Tibial nerve (tissue), 4 donors: ENCODE measurements at regions not wholly inside any gene's neighbourhood (a gene's known extent, or its start where the extent isn't known, plus 50 kb on each side); places are given as distances from the start of the nearest gene placed in this dataset.
"Not testable (repeated sequence)": the region's sequence is repeated elsewhere in the genome, so short reads cannot be mapped to it uniquely, and the experiment has no call there.

ENCODE experiments used
- DNase-seq, 2 donors: peaks; one replicate each; pipeline ENCODE4 v3.0.0-alpha.2; 2019; ENCODE audit warnings: low spot score in 2 of 2
- H3K27ac ChIP-seq, 4 donors: fragments of 200-600 bp; sonication (generic) in 3 of 4; one replicate each; pipeline ENCODE4 v1.5.1; 2017 to 2019; ENCODE audit warnings: mild to moderate bottlenecking in 1 of 4
- H3K27me3 ChIP-seq, 2 donors: fragments of 200-600 bp; sonication (generic) in 1 of 2; one replicate each; pipeline versions ENCODE4 v1.5.1 to v1.6.0; 2017 to 2019
- H3K36me3 ChIP-seq, 3 donors: fragments of 200-600 bp; sonication (generic); one replicate each; pipeline ENCODE4 v1.5.1; 2018 to 2019
- H3K4me1 ChIP-seq, 4 donors: fragments of 200-600 bp; sonication (generic) in 3 of 4; one replicate each; pipeline ENCODE4 v1.5.1; 2017 to 2019
- H3K4me3 ChIP-seq, 4 donors: fragments of 200-600 bp; sonication (generic) in 3 of 4; one replicate each; pipeline ENCODE4 v1.5.1; 2017 to 2019; ENCODE audit warnings: mild to moderate bottlenecking in 1 of 4, moderate library complexity in 1 of 4
- H3K9me3 ChIP-seq, 4 donors: fragments of 200-600 bp; sonication (generic) in 3 of 4; one replicate each; pipeline ENCODE4 v1.5.1; 2017 to 2019
- EP300 ChIP-seq, 2 donors: sonication (generic); formaldehyde crosslinking; IDR thresholded peaks; one replicate each; pipeline ENCODE4 v1.6.1; 2017; ENCODE audit warnings: antibody characterized with exemption in 2 of 2, mild to moderate bottlenecking in 1 of 2
- POLR2A ChIP-seq, 2 donors: fragments of 450-650 bp; IDR thresholded peaks; one replicate each; pipeline ENCODE4 v1.6.1; 2017; ENCODE audit warnings: antibody characterized with exemption in 2 of 2, mild to moderate bottlenecking in 2 of 2, moderate library complexity in 2 of 2
- WGBS, 2 donors: methylation state at CpG; one replicate each; pipeline ENCODE4 v1.1.5; 2018; 5-methylcytosine and 5-hydroxymethylcytosine counted together
- TF ChIP-seq, protein P1 (sequence below), 5 experiments: fragments of 200-600 bp in 3 of 5; fragments of 450-650 bp in 2 of 5; sonication (generic) in 3 of 5; IDR thresholded peaks; one replicate each; pipeline ENCODE4 v1.5.1; 2016 to 2019; ENCODE audit warnings: antibody characterized with exemption in 5 of 5, mild to moderate bottlenecking in 3 of 5, moderate library complexity in 2 of 5

DNA sequence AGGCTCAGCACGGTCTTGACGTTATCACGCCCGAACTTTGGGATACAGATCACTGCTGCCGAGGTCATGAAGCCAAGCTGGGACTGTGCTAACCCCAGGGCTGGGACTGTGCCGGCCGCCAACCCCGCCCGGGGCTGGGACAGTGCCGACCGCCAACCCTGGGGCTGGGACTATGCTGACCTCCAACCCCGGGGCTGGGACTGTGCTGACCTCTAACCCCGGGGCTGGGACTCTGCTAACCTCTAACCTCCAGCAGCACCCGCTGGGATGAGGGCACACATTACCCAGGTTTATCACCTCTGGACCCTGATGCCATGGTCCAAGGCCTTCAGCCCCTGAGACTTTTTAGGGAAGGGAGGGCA lies 129.7 kb downstream of the IGLL1 start:
- Histone ChIP-seq H3K9me3 (peaks cover 0 to 12% (median 0%) of the 10 kb centered on the region in 4 donors), H3K4me3 (no peak overlapping the region), H3K36me3 (no peaks in the 10 kb centered on the region), H3K27me3 (no peaks in the 10 kb centered on the region), H3K4me1 (no peaks in the 10 kb centered on the region), H3K27ac (no peak overlapping the region)
- 93 to 94% methylated on average over 10 to 14 of the region's 14 CpGs for WGBS, 2 donors
- no peak for TF ChIP-seq POLR2A (IDR thresholded peaks at IDR 0.05)
- TF ChIP-seq, protein P1, sequence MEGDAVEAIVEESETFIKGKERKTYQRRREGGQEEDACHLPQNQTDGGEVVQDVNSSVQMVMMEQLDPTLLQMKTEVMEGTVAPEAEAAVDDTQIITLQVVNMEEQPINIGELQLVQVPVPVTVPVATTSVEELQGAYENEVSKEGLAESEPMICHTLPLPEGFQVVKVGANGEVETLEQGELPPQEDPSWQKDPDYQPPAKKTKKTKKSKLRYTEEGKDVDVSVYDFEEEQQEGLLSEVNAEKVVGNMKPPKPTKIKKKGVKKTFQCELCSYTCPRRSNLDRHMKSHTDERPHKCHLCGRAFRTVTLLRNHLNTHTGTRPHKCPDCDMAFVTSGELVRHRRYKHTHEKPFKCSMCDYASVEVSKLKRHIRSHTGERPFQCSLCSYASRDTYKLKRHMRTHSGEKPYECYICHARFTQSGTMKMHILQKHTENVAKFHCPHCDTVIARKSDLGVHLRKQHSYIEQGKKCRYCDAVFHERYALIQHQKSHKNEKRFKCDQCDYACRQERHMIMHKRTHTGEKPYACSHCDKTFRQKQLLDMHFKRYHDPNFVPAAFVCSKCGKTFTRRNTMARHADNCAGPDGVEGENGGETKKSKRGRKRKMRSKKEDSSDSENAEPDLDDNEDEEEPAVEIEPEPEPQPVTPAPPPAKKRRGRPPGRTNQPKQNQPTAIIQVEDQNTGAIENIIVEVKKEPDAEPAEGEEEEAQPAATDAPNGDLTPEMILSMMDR (IDR thresholded peaks at IDR 0.05), result no peak
- DNase-seq, result no peak

DNA sequence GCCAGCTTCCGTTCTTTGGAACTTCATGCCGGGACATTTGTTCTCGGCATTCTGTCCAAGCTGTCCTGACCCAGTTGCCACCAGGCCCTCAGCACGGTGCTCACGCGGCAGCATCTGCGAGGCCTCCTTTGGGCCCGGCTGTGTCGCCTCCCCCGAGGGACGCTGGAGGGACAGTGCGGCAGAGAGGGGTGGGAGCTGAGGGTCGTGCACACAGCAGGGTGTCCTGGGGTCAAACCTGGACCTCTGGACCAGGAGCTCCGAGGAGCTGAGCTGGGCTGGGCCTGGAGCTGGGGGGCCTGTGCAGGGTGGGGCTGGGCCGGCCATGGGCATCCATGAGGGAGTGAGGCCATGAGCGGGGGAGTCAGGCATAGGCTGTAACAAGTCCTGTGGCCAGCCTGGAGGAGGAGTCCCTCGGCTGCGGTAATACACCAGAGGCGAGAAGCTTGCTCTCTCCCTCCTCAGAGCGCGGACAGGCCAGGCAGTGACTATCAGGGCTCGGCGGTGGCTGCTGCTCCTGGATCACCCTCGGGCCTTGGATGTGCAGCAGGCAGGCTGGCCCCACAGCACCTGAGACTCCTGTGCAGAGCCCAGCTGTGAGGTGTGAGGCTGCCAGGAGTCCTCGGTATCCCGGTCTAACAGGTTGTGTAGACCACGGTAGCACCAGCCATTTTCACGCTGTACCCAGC lies 130.2 kb downstream of the IGLL1 start:
- H3K36me3 ChIP-seq, H3K27ac ChIP-seq, H3K4me1 ChIP-seq, H3K4me3 ChIP-seq, DNase-seq, H3K27me3 ChIP-seq: not testable (repeated sequence)
- H3K9me3 ChIP-seq, result peaks cover 0 to 12% (median 0%) of the 10 kb centered on the region in 4 donors
- WGBS, 2 donors, result 88 to 93% methylated on average over 14 to 24 of the region's 28 CpGs

DNA sequence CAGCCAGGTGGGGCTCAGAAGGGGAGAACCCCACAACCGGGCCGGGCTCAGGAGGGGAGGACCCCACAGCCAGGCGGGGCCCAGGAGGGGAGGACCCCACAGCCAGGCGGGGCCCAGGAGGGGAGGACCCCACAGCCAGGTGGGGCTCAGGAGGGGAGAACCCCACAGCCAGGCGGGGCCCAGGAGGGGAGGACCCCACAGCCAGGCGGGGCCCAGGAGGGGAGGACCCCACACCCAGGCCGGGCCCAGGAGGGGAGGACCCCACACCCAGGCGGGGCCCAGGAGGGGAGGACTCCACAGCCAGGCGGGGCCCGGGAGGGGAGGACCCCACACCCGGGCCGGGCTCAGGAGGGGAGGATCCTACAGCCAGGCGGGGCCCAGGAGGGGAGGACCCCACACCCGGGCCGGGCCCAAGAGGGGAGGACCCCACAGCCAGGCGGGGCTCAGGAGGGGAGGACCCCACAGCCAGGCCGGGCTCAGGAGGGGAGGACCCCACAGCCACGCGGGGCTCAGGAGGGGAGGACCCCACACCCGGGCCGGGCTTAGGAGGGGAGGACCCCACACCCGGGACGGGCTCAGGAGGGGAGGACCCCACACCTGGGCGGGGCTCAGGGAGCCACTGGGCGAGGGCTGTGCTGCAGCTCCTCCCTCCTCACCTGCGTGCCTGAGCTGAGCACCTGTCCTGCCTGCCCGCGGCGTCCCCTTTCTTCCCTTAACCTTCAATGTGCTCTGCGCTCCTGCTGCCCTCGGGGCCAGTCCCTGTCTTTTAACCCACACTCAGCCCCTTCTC lies 131.4 kb downstream of the IGLL1 start:
- not testable (repeated sequence) for H3K4me1 ChIP-seq, H3K36me3 ChIP-seq, H3K27me3 ChIP-seq, H3K27ac ChIP-seq, DNase-seq, H3K4me3 ChIP-seq
- H3K9me3 ChIP-seq, result peaks cover 0 to 14% (median 0%) of the 10 kb centered on the region in 4 donors
- 81 to 82% methylated on average over 24 to 27 of the region's 31 CpGs for WGBS, 2 donors

DNA sequence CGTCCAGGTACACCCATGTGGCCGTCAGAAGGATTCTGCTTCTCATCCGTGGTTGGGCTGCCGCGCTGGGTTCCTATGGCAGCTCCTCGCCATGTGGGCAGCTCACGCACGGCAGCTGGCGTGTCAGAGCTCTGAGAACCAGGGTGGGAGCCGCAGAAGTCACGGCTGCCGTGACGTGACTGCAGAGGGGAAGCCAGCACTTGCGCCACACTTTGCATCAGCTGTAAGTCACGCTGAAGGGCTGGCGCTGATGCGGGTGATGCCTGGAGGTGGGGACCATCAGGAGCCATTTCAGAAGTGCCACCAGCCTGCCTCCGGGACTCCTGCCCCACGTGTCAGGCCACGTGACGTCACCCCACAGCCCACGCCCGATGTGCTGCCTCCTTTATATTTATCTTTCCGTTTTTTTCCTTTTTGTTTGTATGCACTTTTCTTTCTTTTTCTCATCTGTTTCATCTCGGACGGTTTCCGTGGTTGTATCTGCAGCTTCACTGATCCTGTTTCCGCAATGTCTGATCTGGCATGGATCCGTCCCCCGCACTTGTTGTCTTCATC lies 133.2 kb downstream of the IGLL1 start:
- H3K4me3 ChIP-seq, result no peak overlapping the region
- H3K4me1 ChIP-seq, result no peaks in the 10 kb centered on the region
- H3K27me3 ChIP-seq, result no peaks in the 10 kb centered on the region
- TF ChIP-seq EP300 (IDR thresholded peaks at IDR 0.05) (no peak), POLR2A (IDR thresholded peaks at IDR 0.05) (no peak)
- TF ChIP-seq, protein P1 (IDR thresholded peaks at IDR 0.05), result no peak
- DNase-seq, result no peak
- H3K9me3 ChIP-seq, result peaks cover 0 to 14% (median 0%) of the 10 kb centered on the region in 4 donors
- no peak overlapping the region for H3K27ac ChIP-seq
- H3K36me3 ChIP-seq, result no peaks in the 10 kb centered on the region
- 95 to 97% methylated on average over 28 to 30 of the region's 30 CpGs for WGBS, 2 donors

DNA sequence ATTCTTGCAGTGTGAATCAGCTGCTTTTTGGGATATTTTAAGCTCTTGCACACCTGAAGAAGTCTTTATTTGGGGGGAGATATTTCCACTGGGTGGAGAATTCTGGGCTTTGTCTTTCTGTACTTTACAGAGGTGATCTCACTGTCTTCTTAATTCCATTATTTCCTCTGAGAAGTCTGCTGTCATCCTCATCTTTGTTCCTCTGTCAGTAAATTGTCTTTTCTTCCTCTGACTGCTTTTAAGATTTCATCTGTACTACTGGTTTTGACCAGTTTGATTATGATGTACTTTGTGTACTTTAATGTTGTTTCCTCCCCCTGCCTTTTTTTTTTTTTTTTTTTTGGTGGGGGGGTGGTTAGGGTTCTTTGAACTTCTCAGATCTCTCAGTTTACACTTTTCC lies 133.9 kb downstream of the IGLL1 start:
- peaks cover 0 to 14% (median 0%) of the 10 kb centered on the region in 4 donors for H3K9me3 ChIP-seq
- H3K36me3 ChIP-seq, DNase-seq, H3K27me3 ChIP-seq, H3K4me3 ChIP-seq, H3K4me1 ChIP-seq, H3K27ac ChIP-seq: not testable (repeated sequence)

DNA sequence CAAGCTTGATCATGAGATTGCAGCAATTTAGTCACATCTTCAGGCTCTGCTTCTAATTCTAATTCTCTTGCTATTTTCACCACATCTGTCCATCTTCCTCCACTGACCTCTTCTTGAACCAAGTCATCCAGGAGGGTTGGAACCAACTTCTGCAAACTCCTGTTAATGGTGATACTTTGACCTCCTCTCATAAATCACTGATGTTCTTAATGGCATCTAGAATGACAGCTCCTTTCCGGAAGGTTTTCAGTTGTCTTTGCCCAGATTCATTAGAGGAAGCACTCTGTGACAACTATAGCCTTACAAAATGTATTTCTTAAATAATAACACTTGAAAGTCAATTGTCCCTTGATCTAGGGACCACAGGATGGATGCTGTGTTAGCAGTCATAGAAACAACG lies 136.2 kb downstream of the IGLL1 start:
- H3K4me3 ChIP-seq, H3K27ac ChIP-seq, H3K4me1 ChIP-seq, H3K36me3 ChIP-seq, DNase-seq, H3K27me3 ChIP-seq: not testable (repeated sequence)
- WGBS, 2 donors, result 60 to 71% methylated on average over 2 of the region's 2 CpGs
- H3K9me3 ChIP-seq, result peaks cover 0 to 18% (median 0%) of the 10 kb centered on the region in 4 donors

DNA sequence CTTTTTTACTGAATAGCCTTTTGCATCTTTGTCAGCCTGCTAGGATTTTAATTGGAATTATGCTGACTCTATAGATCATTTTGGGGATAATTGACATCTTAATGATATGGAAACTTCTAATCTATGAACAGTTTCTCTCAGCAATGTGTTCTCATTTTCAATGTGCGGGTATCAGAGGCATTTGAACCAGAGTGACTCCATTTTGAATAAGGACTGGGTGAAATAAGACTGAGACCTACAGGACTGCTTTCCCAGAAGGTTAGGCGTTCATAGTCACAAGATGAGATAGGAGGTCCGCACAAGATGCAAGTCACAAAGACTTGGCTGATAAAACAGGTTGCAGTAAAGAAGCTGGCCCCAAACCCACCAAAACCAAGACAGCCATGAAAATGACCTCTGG lies 140.5 kb downstream of the IGLL1 start:
- H3K36me3 ChIP-seq, DNase-seq, H3K27ac ChIP-seq, H3K4me3 ChIP-seq, H3K9me3 ChIP-seq, H3K4me1 ChIP-seq, H3K27me3 ChIP-seq: not testable (repeated sequence)
- 94 to 96% methylated on average over 3 of the region's 3 CpGs for WGBS, 2 donors
